H1 (cell line): ENCODE measurements at regions not wholly inside any gene's neighbourhood (a gene's known extent, or its start where the extent isn't known, plus 50 kb on each side); places are given as distances from the start of the nearest gene placed in this dataset.

Experiments used
- JUND ChIP-seq: IDR thresholded peaks from 2 replicates; pipeline ENCODE4 v1.6.1; 2011; ENCODE audit warnings: mild to moderate bottlenecking, improper control_type of control experiment, low read length
- TF ChIP-seq, protein P1 (sequence below): IDR thresholded peaks from 2 replicates; pipeline ENCODE4 v1.6.1; 2012; ENCODE audit warnings: inconsistent platforms
- TF ChIP-seq, protein P2 (sequence below), 3 experiments: IDR thresholded peaks; 1 replicate in 2 of 3; 2 replicates in 1 of 3; pipeline versions ENCODE4 v1.5.1 to v1.6.1; 2011; ENCODE audit warnings: low read length in 3 of 3, mild to moderate bottlenecking in 3 of 3, inconsistent platforms in 2 of 3, low read depth in 1 of 3, moderate library complexity in 1 of 3; ENCODE audit not compliant: insufficient read depth in 1 of 3; ENCODE audit errors: control extremely low read depth in 1 of 3

DNA sequence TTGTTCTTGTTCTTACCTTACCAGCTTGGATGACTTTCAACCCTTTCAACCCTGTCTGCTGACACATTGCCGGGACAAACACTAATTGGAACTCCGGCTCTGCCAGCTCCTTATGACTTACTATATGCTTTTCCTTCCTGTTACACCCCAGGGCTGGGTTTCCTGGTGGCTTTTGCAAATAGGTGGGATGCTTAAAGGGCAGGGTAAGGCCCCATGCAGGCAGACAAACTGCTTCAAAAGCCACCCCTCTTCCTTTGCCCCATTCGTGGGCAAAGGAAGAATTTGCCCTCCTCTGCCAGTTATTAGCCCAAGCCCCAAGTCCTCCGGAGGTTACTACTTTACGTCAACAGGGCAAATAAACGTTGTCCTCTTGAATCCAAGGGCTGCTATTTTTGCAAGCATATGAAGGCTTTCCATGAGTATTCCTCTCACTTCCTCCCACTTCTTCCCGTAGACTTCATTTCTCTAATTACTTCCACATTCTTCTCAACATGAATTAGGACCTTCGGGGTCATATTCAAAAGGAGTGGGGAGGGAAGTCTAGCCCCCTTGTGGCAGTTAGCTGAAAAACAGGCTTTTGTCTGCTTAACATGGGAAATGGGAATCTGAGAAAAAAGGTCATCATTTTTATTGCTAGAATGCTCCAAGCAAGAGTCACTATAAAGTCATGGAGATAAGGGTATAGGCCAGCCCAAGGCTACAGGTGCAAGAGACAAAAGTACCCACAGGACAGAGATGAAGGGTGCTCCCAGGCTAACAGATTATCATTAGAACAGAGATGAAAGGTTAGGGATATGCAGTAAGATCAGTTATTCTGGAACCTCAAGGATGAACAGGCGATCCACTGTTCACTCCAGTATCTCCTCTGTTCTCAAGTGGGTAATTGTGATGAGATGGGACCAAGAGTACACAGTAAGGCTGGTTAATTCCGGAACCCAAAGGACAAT, 56.3 kb upstream of the FSTL1 start:
- TF ChIP-seq, protein P1, sequence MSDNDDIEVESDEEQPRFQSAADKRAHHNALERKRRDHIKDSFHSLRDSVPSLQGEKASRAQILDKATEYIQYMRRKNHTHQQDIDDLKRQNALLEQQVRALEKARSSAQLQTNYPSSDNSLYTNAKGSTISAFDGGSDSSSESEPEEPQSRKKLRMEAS = no peak
- TF ChIP-seq JUND = no peak
- TF ChIP-seq, protein P2, sequence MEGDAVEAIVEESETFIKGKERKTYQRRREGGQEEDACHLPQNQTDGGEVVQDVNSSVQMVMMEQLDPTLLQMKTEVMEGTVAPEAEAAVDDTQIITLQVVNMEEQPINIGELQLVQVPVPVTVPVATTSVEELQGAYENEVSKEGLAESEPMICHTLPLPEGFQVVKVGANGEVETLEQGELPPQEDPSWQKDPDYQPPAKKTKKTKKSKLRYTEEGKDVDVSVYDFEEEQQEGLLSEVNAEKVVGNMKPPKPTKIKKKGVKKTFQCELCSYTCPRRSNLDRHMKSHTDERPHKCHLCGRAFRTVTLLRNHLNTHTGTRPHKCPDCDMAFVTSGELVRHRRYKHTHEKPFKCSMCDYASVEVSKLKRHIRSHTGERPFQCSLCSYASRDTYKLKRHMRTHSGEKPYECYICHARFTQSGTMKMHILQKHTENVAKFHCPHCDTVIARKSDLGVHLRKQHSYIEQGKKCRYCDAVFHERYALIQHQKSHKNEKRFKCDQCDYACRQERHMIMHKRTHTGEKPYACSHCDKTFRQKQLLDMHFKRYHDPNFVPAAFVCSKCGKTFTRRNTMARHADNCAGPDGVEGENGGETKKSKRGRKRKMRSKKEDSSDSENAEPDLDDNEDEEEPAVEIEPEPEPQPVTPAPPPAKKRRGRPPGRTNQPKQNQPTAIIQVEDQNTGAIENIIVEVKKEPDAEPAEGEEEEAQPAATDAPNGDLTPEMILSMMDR (IDR thresholded peaks at IDR 0.05; ENCODE audit: control extremely low read depth in 1 of 3, insufficient read depth in 1 of 3, low read depth in 1 of 3, low read length in 3 of 3) = peak in 2 of 3 experiments; percentile 48 to 63; a peak in 3 of 4 replicates
